ENCODE measurements at regions not wholly inside any gene's neighbourhood (a gene's known extent, or its start where the extent isn't known, plus 50 kb on each side); places are given as distances from the start of the nearest gene placed in this dataset.

- Histone ChIP-seq H3K9me3 (replicated peaks in 1 of 3) (no peaks in the 10 kb centered on the region), H3K36me3 (replicated peaks in 1 of 2) (no peaks in the 10 kb centered on the region), H3K4me3 (no peak overlapping the region), H3K27me3 (no peaks in the 10 kb centered on the region), H3K4me1 (replicated peaks in 1 of 2) (no peaks in the 10 kb centered on the region), H3K27ac (no peak overlapping the region)
- no peak for DNase-seq
- 60 to 80% (median 72%) methylated on average over 2 of the region's 2 CpGs for WGBS, 4 donors
- intact Hi-C loops (cut with DNase I): no loop called here
- no peak for TF ChIP-seq POLR2A (IDR thresholded peaks at IDR 0.05)
- TF ChIP-seq, protein P1, sequence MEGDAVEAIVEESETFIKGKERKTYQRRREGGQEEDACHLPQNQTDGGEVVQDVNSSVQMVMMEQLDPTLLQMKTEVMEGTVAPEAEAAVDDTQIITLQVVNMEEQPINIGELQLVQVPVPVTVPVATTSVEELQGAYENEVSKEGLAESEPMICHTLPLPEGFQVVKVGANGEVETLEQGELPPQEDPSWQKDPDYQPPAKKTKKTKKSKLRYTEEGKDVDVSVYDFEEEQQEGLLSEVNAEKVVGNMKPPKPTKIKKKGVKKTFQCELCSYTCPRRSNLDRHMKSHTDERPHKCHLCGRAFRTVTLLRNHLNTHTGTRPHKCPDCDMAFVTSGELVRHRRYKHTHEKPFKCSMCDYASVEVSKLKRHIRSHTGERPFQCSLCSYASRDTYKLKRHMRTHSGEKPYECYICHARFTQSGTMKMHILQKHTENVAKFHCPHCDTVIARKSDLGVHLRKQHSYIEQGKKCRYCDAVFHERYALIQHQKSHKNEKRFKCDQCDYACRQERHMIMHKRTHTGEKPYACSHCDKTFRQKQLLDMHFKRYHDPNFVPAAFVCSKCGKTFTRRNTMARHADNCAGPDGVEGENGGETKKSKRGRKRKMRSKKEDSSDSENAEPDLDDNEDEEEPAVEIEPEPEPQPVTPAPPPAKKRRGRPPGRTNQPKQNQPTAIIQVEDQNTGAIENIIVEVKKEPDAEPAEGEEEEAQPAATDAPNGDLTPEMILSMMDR (IDR thresholded peaks at IDR 0.05): no peak
Observed at GRCh38 chr7:96605045-96605716, 104.5 kb downstream of the SEM1 start.

- no peaks in the 10 kb centered on the region for H3K9me3 ChIP-seq (replicated peaks in 1 of 3)
- H3K27ac ChIP-seq: no peak overlapping the region
- no peak overlapping the region for H3K4me3 ChIP-seq
- no peaks in the 10 kb centered on the region for H3K36me3 ChIP-seq (replicated peaks in 1 of 2)
- H3K4me1 ChIP-seq (replicated peaks in 1 of 2): no peaks in the 10 kb centered on the region
- intact Hi-C loops (cut with DNase I): no loop called here
- DNase-seq: no peak
- TF ChIP-seq, protein P1 (IDR thresholded peaks at IDR 0.05): no peak
- TF ChIP-seq POLR2A (IDR thresholded peaks at IDR 0.05): no peak
- WGBS, 4 donors: 61 to 78% (median 66%) methylated on average over 3 to 4 of the region's 4 CpGs
- no peaks in the 10 kb centered on the region for H3K27me3 ChIP-seq
Observed at GRCh38 chr7:96599288-96599936, 110.2 kb downstream of the SEM1 start.

DNA sequence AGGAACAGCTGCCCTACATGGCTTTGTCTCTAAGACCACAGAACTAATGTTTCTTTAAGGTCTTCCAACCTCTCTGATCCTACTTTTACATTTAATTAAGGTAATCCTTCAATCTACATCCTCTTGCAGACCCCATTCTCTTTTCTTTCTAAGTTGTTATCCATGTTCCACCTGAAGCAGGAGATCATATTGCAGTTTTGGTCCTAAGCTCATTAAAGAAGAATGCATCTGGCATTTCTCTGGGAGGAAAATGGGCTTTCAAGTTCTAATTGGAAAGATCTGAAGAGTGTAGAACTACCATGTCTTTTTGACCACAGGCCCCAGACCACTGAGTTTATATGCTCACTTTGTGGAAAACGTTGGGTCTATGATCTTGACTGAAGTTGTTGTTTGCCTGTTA, 111.2 kb downstream of the SEM1 start:
- Histone ChIP-seq H3K4me3 (no peak overlapping the region), H3K4me1 (replicated peaks in 1 of 2) (no peaks in the 10 kb centered on the region), H3K27ac (no peak overlapping the region), H3K36me3 (replicated peaks in 1 of 2) (no peaks in the 10 kb centered on the region), H3K9me3 (replicated peaks in 1 of 3) (no peaks in the 10 kb centered on the region), H3K27me3 (no peaks in the 10 kb centered on the region)
- TF ChIP-seq, protein P1 (IDR thresholded peaks at IDR 0.05): no peak
- TF ChIP-seq POLR2A (IDR thresholded peaks at IDR 0.05): no peak
- no peak for DNase-seq
- WGBS, 4 donors: 69 to 81% (median 78%) methylated on average over 1 of the region's 1 CpG
- intact Hi-C loops (cut with DNase I): no loop called here

DNA sequence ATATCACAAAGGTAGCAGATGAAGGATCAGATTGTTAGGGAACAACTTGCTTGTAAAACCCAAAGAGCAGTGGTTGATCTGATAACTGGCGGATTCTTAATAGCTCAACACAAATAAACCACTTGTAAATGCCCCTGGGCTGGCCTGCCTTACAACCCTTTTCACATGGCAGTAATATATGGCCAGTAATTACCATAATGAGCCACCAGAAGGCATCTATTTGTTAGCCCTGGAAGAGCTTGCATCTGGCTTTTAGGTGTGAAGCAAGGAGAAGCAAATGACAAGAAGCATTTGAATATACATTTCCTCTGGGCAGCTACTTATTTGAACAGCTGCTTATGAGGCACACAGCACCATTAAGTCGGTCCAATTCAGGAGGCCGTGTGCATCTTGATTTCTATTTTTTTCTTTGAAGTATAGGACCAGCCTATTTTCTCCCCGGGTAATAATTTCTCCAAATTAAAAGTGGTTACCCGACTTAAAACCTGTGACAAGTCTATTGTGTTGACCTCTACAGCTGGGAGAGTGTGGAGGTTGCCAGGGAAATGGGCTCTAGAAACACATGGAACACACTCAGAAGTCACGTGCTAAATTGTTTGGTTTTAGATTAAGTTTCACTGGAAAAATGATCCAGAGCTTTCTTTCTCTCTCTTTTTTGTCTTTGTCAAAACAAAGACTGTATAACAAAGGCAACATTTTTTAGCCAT, 113.4 kb downstream of the SEM1 start:
- WGBS, 4 donors: 56 to 62% (median 58%) methylated on average over 6 of the region's 6 CpGs

More for the DNA sequence above, 113.4 kb downstream of the SEM1 start:
- intact Hi-C loops (cut with DNase I): no loop called here
- Histone ChIP-seq H3K36me3 (replicated peaks in 1 of 2) (no peaks in the 10 kb centered on the region), H3K27me3 (no peaks in the 10 kb centered on the region), H3K4me3 (no peak overlapping the region), H3K4me1 (replicated peaks in 1 of 2) (no peaks in the 10 kb centered on the region), H3K27ac (no peak overlapping the region), H3K9me3 (replicated peaks in 1 of 3) (no peaks in the 10 kb centered on the region)
- no peak for TF ChIP-seq POLR2A (IDR thresholded peaks at IDR 0.05)
- TF ChIP-seq, protein P1 (IDR thresholded peaks at IDR 0.05): peak in 1 of 6 experiments; percentile 9
- DNase-seq: no peak
